ENCODE measurements at regions not wholly inside any gene's neighbourhood (a gene's known extent, or its start where the extent isn't known, plus 50 kb on each side); places are given as distances from the start of the nearest gene placed in this dataset.

DNA sequence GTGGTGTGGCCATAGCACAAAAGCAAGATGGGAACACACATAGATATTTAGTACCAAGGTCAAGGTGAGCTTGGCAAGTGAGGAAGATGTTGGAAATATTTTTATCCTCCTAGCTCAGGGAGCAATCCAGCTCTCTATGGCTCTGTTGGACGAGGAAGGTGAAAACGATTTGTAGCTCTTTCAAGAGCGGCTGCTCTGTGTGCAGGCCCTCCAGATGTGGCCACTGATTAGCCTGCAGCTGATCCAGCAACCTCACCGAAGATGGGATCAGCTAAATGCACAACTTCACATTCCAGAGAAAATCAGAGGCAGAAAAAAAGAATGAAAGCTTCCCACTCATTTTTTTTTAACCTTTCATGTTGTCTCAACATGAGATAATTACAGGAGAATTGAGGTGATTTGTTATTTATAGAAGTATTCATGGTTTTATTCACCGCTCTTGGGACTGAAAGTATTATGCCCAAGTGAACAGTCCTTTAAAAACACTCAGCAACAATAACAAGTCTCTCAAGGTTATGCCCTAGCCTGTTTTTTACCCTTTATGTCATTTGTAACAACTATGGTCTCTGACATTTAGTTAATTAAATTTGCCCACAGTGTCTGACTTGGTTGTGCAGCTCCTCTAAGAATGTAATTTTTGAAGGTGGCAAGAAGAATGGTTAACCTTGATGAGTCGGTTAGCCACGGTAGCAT is 213.6 kb upstream of the ADARB2 start:
- Mint-ChIP-seq H3K27ac (no peak overlapping the region), H3K27me3 (peaks cover 8% of the 10 kb centered on the region), H3K9me3 (no peaks in the 10 kb centered on the region), H3K4me3 (no peak overlapping the region), H3K36me3 (no peaks in the 10 kb centered on the region), H3K4me1 (no peaks in the 10 kb centered on the region)
- DNase-seq (ENCODE audit: low spot score in 2 of 2) (no peak), ATAC-seq (ENCODE audit: low read depth) (no peak)

DNA sequence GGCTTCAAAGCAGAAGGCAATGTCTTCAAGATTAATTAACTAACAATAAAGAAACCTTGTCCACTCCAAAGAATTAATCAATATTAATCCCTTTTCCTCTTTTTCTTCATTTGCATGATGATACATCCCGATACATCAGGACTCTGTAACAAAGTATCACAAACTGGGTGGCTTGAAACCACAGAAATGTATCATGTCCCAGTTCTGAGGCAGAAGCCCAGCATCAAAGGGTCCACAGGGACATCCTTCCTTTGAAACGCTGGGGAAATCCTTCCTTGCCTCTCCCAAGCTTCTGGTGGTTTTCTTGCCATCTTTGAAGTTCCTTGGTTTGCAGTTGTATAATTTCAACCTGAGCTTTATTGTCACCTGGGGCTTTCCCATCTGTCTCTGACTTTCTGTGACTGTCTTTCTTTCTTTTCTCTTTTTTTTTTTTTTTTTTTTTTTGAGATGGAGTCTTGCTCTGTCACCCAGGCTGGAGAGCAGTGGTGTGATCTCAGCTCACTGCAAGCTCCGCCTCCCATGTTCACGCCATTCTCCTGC is 210.2 kb upstream of the ADARB2 start:
- H3K9me3 Mint-ChIP-seq, result no peaks in the 10 kb centered on the region
- H3K27me3 Mint-ChIP-seq, result peaks cover 14% of the 10 kb centered on the region
- peaks cover 4% of the 10 kb centered on the region for H3K4me1 Mint-ChIP-seq
- ATAC-seq (ENCODE audit: low read depth) (no peak), DNase-seq (ENCODE audit: low spot score in 2 of 2) (no peak)
- H3K36me3 Mint-ChIP-seq, result no peaks in the 10 kb centered on the region
- no peak overlapping the region for H3K4me3 Mint-ChIP-seq
- H3K27ac Mint-ChIP-seq, result no peak overlapping the region

DNA sequence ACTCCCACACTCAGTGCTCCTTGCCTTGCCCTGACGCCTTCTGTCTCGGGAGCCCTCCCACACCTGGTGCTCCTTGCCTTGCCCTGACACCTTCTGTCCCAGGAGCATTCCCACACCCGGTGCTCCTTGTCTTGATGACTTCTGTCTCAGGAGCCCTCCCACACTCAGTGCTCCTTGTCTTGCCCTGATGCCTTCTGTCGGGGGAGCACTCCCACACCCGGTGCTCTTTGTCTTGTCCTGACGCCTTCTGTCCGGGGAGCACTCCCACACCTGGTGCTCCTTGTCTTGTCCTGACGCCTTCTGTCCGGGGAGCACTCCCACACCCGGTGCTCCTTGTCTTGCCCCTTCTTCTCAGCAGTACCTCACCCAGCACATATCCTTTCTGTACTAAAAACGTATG is 207.2 kb upstream of the ADARB2 start:
- Mint-ChIP-seq H3K27me3 (peaks cover 9% of the 10 kb centered on the region), H3K4me3 (no peak overlapping the region), H3K27ac (no peak overlapping the region), H3K36me3 (no peaks in the 10 kb centered on the region), H3K9me3 (no peaks in the 10 kb centered on the region), H3K4me1 (peaks cover 9% of the 10 kb centered on the region)
- DNase-seq (ENCODE audit: low spot score in 2 of 2) (no peak), ATAC-seq (ENCODE audit: low read depth) (no peak)

DNA sequence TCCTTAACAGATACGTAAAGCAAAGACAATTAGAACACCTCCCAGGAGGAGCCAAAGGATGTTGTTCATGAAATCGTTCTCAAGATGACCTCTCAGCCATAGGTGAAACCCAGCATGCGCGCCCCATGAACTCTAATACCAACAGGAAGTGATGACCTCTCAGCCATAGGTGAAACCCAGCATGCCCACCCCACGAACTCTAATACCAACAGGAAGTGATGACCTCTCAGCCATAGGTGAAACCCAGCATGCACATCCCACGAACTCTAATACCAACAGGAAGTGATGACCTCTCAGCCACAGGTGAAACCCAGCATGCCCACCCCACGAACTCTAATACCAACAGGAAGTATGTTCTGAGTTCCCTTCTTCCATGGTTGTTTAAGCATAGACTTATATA is 205.2 kb upstream of the ADARB2 start:
- H3K36me3 Mint-ChIP-seq, result no peaks in the 10 kb centered on the region
- peaks cover 15% of the 10 kb centered on the region for H3K4me1 Mint-ChIP-seq
- H3K27me3 Mint-ChIP-seq, result peaks cover 14% of the 10 kb centered on the region
- H3K27ac Mint-ChIP-seq, result no peak overlapping the region
- no peak for DNase-seq (ENCODE audit: low spot score in 2 of 2)
- H3K4me3 Mint-ChIP-seq, result no peak overlapping the region
- no peak for ATAC-seq (ENCODE audit: low read depth)
- no peaks in the 10 kb centered on the region for H3K9me3 Mint-ChIP-seq

DNA sequence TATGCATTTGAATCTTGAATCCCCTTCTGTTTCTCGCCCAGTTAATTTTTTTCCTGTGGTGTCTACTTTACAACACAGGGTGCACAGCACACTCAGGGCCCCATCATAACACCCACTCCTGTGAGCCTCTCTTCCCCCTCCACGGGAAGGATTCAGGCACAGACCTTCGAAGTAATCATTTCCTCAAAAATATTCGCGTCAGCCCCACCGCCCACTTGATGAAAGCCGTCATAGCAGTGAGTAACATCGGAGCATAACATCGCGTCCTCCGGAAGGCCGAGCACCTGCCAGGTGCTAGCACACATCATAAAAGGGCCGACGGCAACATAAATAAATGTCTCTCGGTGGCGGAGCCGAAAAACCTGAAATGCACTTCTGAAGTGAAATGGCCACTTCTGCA is 201.7 kb upstream of the ADARB2 start:
- H3K9me3 Mint-ChIP-seq, result no peaks in the 10 kb centered on the region
- H3K4me3 Mint-ChIP-seq, result peak overlapping the region; percentile 59
- peak; percentile 87 for ATAC-seq (ENCODE audit: low read depth)
- peaks cover 11% of the 10 kb centered on the region for H3K27me3 Mint-ChIP-seq
- no peak overlapping the region for H3K27ac Mint-ChIP-seq
- peak in 1 of 2 donors; percentile 11 for DNase-seq (ENCODE audit: low spot score in 2 of 2)
- peaks cover 15% of the 10 kb centered on the region for H3K4me1 Mint-ChIP-seq
- H3K36me3 Mint-ChIP-seq, result no peaks in the 10 kb centered on the region

DNA sequence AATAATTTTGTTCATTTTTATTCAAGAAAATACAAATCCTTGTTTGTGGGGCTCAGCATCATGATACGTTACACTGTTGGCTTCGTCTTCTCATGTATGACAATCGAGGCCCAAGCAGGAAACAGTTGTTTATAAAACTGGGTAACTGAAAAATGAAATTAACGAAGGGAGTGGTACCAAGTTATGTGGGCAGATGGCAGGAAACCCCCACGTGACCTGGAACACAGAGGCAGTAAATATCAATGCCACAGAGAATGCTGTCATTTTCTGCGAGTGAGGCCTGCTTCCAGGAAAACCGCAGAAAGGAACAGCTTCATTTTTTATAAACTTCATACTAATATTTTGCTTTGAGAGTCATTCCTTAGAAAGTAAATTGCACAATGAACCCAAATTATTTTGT is 201.0 kb upstream of the ADARB2 start:
- DNase-seq (ENCODE audit: low spot score in 2 of 2) (no peak), ATAC-seq (ENCODE audit: low read depth) (no peak)
- H3K4me3 Mint-ChIP-seq, result no peak overlapping the region
- H3K36me3 Mint-ChIP-seq, result no peaks in the 10 kb centered on the region
- H3K4me1 Mint-ChIP-seq, result peaks cover 15% of the 10 kb centered on the region
- H3K27me3 Mint-ChIP-seq, result peaks cover 11% of the 10 kb centered on the region
- no peak overlapping the region for H3K27ac Mint-ChIP-seq
- H3K9me3 Mint-ChIP-seq, result no peaks in the 10 kb centered on the region

DNA sequence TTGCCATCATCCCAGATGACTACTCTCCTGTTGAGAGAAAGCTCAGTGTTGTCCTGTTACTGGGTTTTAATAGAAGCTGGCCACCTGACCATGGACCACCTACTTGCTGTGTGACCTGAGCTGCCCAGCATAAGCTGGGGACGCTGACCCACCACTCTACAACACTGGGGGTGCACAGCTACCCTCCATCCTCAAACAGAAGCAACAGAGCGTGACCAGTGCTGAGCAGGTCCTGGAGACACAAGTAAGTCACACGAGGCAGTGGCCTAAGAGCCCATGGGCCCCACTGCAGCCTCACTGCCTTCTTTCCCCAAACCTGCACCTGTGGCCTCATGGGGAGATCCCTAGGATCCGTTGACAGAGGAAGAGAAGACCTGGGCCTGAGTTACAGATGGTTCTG is 198.6 kb upstream of the ADARB2 start:
- Mint-ChIP-seq H3K27me3 (peaks cover 16% of the 10 kb centered on the region), H3K4me1 (peaks cover 13% of the 10 kb centered on the region), H3K27ac (no peak overlapping the region), H3K9me3 (no peaks in the 10 kb centered on the region), H3K36me3 (no peaks in the 10 kb centered on the region), H3K4me3 (no peak overlapping the region)
- ATAC-seq (ENCODE audit: low read depth) (no peak), DNase-seq (ENCODE audit: low spot score in 2 of 2) (no peak)

DNA sequence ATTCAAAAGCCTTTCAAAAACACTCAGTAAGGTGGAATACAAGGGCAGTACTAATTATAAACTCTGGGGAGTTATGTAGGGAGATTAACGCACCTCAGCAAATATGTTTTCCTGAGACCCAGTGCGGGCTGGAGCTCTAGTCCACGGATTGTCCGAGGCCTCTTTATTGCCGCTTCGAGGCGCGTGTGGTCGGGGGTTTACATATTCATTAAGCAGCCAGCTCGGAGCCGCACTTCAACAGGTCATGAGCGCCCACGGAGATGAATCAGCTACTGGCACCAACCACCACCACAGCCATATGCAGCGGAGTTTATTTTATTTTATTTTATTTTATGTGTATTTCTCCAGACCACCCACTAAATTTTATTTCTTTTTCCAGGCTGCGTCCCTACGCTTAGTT is 195.9 kb upstream of the ADARB2 start:
- Mint-ChIP-seq H3K27me3 (peaks cover 14% of the 10 kb centered on the region), H3K27ac (no peak overlapping the region), H3K36me3 (no peaks in the 10 kb centered on the region), H3K4me1 (peaks cover 5% of the 10 kb centered on the region), H3K4me3 (no peak overlapping the region), H3K9me3 (no peaks in the 10 kb centered on the region)
- DNase-seq (ENCODE audit: low spot score in 2 of 2), result no peak
- ATAC-seq (ENCODE audit: low read depth), result no peak

DNA sequence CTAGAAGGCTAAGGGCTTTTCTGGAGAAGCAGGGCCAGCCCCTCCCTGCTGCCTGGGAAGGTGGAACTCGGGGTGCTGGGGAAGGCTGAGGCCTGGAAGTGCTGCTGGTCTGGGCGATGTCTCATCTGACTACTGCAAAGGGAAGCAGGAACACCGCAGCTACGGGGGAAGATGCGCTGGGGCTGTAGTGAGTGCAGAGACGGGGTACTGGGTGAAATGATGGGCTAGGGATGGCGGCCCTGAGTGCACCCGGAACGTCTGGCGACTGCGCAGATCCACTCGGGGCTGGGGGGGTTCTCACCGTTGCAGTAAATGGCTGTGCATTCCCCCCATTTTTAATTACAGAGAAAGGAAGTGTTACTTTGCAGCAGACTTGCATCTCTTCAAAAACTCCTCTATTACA is 195.4 kb upstream of the ADARB2 start:
- Mint-ChIP-seq H3K27ac (no peak overlapping the region), H3K4me1 (peaks cover 5% of the 10 kb centered on the region), H3K4me3 (peak overlapping the region; percentile 1), H3K27me3 (peaks cover 16% of the 10 kb centered on the region), H3K9me3 (no peaks in the 10 kb centered on the region), H3K36me3 (no peaks in the 10 kb centered on the region)
- ATAC-seq (ENCODE audit: low read depth) (no peak), DNase-seq (ENCODE audit: low spot score in 2 of 2) (no peak)

DNA sequence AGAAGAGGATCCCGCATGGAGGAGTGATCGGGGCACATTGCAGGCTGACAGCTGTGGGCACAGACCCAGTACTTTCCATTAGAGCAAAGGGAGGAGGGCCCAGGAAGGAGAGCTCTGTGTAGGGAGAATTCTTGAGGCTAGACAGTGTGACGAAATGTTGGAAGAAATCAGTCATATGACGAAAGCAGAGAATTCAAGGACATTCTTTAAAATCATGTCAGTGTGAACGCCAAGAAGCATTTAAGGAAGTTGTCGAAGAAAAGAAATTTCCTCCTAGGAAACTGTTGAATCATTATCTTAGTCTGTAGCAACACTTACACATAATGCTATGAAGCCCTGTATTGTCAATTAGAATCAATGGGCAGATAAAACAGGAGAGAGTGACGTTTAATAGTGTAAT is 191.3 kb upstream of the ADARB2 start:
- no peak for ATAC-seq (ENCODE audit: low read depth)
- no peaks in the 10 kb centered on the region for H3K9me3 Mint-ChIP-seq
- H3K36me3 Mint-ChIP-seq, result no peaks in the 10 kb centered on the region
- peaks cover 13% of the 10 kb centered on the region for H3K27me3 Mint-ChIP-seq
- peaks cover 5% of the 10 kb centered on the region for H3K4me1 Mint-ChIP-seq
- H3K27ac Mint-ChIP-seq, result no peak overlapping the region
- no peak overlapping the region for H3K4me3 Mint-ChIP-seq
- no peak for DNase-seq (ENCODE audit: low spot score in 2 of 2)

DNA sequence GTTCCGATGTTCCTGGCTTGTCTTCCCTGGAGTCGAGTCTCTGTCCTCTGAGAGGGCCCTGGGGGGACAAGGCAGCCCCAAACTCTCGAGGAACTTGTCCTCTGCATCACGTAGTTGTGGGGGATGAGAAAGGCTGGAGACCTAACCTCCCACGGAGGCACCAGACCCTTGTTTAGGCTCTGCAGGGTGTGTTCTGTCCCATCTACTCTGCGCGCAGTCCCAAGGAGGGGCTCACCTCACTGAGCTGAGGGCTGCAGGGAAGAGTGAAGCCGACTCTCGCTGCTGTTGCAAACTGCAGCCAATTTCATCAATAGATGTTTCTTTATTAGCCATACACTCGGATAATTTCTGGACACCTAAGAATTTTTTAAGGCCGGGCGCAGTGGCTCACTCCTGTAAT is 186.7 kb upstream of the ADARB2 start:
- DNase-seq (ENCODE audit: low spot score in 2 of 2) (no peak), ATAC-seq (ENCODE audit: low read depth) (no peak)
- H3K27me3 Mint-ChIP-seq, result peaks cover 10% of the 10 kb centered on the region
- H3K27ac Mint-ChIP-seq, result no peak overlapping the region
- H3K9me3 Mint-ChIP-seq, result no peaks in the 10 kb centered on the region
- peaks cover 2% of the 10 kb centered on the region for H3K4me1 Mint-ChIP-seq
- H3K4me3 Mint-ChIP-seq, result no peak overlapping the region
- H3K36me3 Mint-ChIP-seq, result no peaks in the 10 kb centered on the region

DNA sequence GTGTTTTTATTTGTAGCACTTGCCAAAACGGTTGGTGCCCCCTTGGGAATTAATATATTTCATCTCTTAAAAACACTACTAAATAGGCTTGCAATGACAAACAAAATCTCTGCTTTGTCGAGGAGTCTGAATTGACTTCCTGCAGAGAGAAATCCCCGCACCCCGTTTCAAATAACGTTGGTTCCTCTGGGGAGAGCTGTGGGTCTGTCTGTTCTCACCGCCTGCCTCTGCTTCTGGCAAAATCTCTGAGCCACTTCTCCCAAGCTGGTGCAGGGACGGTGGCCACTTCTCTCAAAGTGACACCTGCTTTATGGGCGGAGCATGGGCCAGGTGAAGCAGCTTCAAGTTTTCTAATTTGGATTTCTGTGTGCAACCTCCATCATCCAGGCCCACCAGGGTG is 186.3 kb upstream of the ADARB2 start:
- ATAC-seq (ENCODE audit: low read depth), result no peak
- Mint-ChIP-seq H3K4me3 (no peak overlapping the region), H3K4me1 (peaks cover 2% of the 10 kb centered on the region), H3K27ac (no peak overlapping the region), H3K9me3 (no peaks in the 10 kb centered on the region), H3K27me3 (peaks cover 9% of the 10 kb centered on the region), H3K36me3 (no peaks in the 10 kb centered on the region)
- no peak for DNase-seq (ENCODE audit: low spot score in 2 of 2)

DNA sequence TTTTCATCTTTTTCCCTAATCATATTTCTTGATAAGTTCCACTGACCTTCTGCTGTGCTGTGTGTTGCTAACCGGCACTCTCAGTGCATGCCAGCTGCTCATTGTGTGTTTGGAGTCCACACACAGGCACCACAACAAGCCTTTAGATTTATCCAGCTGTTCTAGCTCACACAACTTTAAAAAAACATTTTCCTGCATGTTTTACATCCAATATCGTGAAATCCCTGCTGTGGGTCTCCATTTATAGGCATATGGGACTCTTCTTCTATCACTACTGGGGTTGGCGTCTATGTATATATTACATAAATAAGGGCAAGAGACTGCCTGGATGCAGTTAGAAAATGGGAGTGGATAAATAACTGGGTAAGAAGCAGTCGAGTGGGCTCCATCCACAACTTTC is 183.6 kb upstream of the ADARB2 start:
- no peak overlapping the region for H3K4me3 Mint-ChIP-seq
- ATAC-seq (ENCODE audit: low read depth), result no peak
- peaks cover 2% of the 10 kb centered on the region for H3K4me1 Mint-ChIP-seq
- H3K27ac Mint-ChIP-seq, result no peak overlapping the region
- peaks cover 4% of the 10 kb centered on the region for H3K9me3 Mint-ChIP-seq
- H3K36me3 Mint-ChIP-seq, result no peaks in the 10 kb centered on the region
- no peak for DNase-seq (ENCODE audit: low spot score in 2 of 2)
- peaks cover 2% of the 10 kb centered on the region for H3K27me3 Mint-ChIP-seq

DNA sequence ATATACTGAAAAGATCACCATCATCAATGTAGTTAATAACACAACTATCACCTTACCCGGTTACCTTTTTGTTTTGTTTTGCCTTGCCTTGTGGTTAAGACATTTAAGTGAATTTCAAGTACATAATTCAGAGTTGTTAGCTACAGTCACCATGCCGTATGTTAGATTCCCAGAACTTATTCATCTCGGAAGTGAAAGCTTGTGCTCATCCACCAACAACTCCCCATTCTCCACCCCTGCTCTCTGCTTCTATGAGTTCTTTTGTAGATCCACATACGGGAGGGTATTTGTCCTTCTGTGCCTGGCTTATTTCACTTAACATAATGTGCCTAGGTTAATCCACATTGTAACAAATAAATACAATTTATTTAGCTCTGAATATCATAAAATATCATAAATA is 182.8 kb upstream of the ADARB2 start:
- DNase-seq (ENCODE audit: low spot score in 2 of 2), result no peak
- Mint-ChIP-seq H3K4me3 (no peak overlapping the region), H3K36me3 (no peaks in the 10 kb centered on the region), H3K9me3 (peaks cover 4% of the 10 kb centered on the region), H3K27me3 (peaks cover 2% of the 10 kb centered on the region), H3K4me1 (peaks cover 2% of the 10 kb centered on the region), H3K27ac (no peak overlapping the region)
- ATAC-seq (ENCODE audit: low read depth), result no peak

DNA sequence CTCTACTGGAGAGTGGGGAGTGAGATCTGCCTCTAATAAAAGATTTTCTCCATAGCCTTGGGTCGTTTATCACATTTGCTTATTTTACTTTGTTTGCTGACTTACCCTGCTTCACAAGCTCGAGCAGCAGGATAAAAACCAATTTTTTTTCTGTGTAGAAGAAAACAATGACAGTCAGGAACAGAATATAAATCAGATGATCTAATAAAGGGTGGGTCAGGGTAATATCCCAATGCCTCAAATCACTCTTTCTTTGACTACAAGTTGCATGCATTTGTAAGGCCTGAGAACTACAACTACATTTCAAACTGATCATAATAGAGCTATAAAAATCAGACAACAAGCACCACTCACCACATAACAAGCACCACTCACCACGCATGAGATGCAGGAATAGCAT is 174.4 kb upstream of the ADARB2 start:
- Mint-ChIP-seq H3K4me1 (no peaks in the 10 kb centered on the region), H3K36me3 (no peaks in the 10 kb centered on the region), H3K9me3 (peaks cover 2% of the 10 kb centered on the region), H3K27me3 (no peaks in the 10 kb centered on the region), H3K4me3 (no peak overlapping the region), H3K27ac (no peak overlapping the region)
- DNase-seq (ENCODE audit: low spot score in 2 of 2), result no peak
- ATAC-seq (ENCODE audit: low read depth), result no peak

Data from memory B cell (primary cell).